ENCODE measurements at regions not wholly inside any gene's neighbourhood (a gene's known extent, or its start where the extent isn't known, plus 50 kb on each side); places are given as distances from the start of the nearest gene placed in this dataset.
"Not testable (repeated sequence)": the region's sequence is repeated elsewhere in the genome, so short reads cannot be mapped to it uniquely, and the experiment has no call there.

- Mint-ChIP-seq H3K4me3 (no peak overlapping the region), H3K4me1 (no peaks in the 10 kb centered on the region), H3K9me3 (no peaks in the 10 kb centered on the region), H3K27ac (no peak overlapping the region), H3K36me3 (no peaks in the 10 kb centered on the region), H3K27me3 (no peaks in the 10 kb centered on the region)
- no peak for ATAC-seq
These were observed 320.6 kb upstream of the BRINP1 start for GRCh38 chr9:119689879-119690278.

DNA sequence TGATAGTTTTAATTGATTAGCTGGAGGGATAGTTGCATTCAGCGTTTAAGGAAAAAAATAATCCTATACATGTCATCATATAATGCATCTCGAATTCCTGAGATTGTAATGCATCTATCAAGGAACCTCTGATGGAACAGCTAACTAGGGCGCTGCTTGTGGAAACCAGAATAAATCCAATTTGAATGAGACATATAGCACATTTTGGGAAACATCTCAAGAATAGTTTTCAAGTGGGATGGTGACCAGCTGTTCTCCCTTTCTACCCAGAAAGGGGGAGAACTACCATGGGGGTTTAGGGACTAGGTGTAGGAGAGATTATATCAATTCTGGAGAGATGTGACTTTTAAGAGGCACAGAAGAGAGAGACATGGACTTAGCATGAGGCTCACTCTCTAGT is 319.3 kb upstream of the BRINP1 start:
- no peaks in the 10 kb centered on the region for H3K27me3 Mint-ChIP-seq
- no peaks in the 10 kb centered on the region for H3K9me3 Mint-ChIP-seq
- no peak overlapping the region for H3K4me3 Mint-ChIP-seq
- no peak overlapping the region for H3K27ac Mint-ChIP-seq
- no peaks in the 10 kb centered on the region for H3K36me3 Mint-ChIP-seq
- ATAC-seq: no peak
- H3K4me1 Mint-ChIP-seq: no peaks in the 10 kb centered on the region

GRCh38 chr9:119677811-119678505 is 308.7 kb upstream of the BRINP1 start:
- Mint-ChIP-seq H3K27me3 (no peaks in the 10 kb centered on the region), H3K4me3 (no peak overlapping the region), H3K9me3 (no peaks in the 10 kb centered on the region), H3K27ac (no peak overlapping the region), H3K36me3 (no peaks in the 10 kb centered on the region), H3K4me1 (no peaks in the 10 kb centered on the region)
- no peak for ATAC-seq

- Mint-ChIP-seq H3K9me3 (no peaks in the 10 kb centered on the region), H3K27ac (no peak overlapping the region), H3K27me3 (no peaks in the 10 kb centered on the region), H3K36me3 (no peaks in the 10 kb centered on the region), H3K4me3 (no peak overlapping the region), H3K4me1 (no peaks in the 10 kb centered on the region)
- ATAC-seq: no peak
These were observed 306.7 kb upstream of the BRINP1 start for GRCh38 chr9:119675951-119676350.

GRCh38 chr9:119672763-119673162 is 303.5 kb upstream of the BRINP1 start:
- not testable (repeated sequence) for H3K4me3 Mint-ChIP-seq, H3K4me1 Mint-ChIP-seq, ATAC-seq, H3K9me3 Mint-ChIP-seq, H3K36me3 Mint-ChIP-seq, H3K27ac Mint-ChIP-seq, H3K27me3 Mint-ChIP-seq

DNA sequence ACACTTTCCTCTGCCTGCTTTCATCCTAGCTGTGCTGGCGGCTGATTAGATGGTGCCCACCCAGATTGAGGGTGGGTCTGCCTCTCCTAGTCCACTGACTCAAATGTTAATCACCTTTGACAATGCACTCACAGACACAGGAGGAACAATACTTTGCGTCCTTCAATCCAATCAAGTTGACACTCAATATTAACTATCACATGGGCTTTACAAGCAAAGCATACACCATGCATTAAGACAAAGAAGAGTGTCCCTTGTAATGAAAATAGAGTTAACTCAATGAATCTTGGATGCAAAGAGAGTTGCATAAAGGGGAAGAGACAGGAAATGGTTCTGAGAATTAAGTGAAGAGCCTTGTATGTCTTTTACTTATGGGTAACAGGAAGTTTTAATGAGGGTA is 298.7 kb upstream of the BRINP1 start:
- Mint-ChIP-seq H3K4me1 (no peaks in the 10 kb centered on the region), H3K27ac (no peak overlapping the region), H3K4me3 (no peak overlapping the region), H3K9me3 (no peaks in the 10 kb centered on the region), H3K27me3 (peaks cover 10% of the 10 kb centered on the region), H3K36me3 (no peaks in the 10 kb centered on the region)
- ATAC-seq: no peak

GRCh38 chr9:119667163-119667562 is 297.9 kb upstream of the BRINP1 start:
- Mint-ChIP-seq H3K4me3 (no peak overlapping the region), H3K36me3 (no peaks in the 10 kb centered on the region), H3K27ac (no peak overlapping the region), H3K4me1 (no peaks in the 10 kb centered on the region), H3K27me3 (peaks cover 10% of the 10 kb centered on the region), H3K9me3 (no peaks in the 10 kb centered on the region)
- no peak for ATAC-seq

DNA sequence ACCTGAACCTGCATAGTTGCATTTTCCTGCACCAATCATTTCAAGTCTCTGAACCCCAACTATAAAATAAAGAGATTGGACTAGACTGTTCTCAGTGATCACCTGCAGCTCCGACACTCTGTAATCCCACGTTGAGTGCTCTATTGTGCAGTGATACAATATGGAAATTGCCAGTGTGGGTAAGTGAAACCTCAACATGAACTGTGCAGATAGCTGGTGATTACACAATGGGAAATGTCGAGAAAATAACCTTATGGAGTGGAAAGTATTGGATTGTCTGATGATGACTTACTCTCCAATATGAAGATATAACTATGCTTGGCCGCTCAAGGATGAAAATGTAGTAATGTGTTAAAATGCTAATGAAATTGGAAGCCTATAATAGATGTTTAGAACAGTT is 293.1 kb upstream of the BRINP1 start:
- Mint-ChIP-seq H3K4me3 (no peak overlapping the region), H3K36me3 (no peaks in the 10 kb centered on the region), H3K27ac (no peak overlapping the region), H3K9me3 (no peaks in the 10 kb centered on the region), H3K27me3 (peaks cover 10% of the 10 kb centered on the region), H3K4me1 (no peaks in the 10 kb centered on the region)
- no peak for ATAC-seq

GRCh38 chr9:119652931-119653330 is 283.7 kb upstream of the BRINP1 start:
- Mint-ChIP-seq H3K27me3 (no peaks in the 10 kb centered on the region), H3K27ac (no peak overlapping the region), H3K4me1 (no peaks in the 10 kb centered on the region), H3K9me3 (no peaks in the 10 kb centered on the region), H3K36me3 (no peaks in the 10 kb centered on the region), H3K4me3 (no peak overlapping the region)
- ATAC-seq: no peak

DNA sequence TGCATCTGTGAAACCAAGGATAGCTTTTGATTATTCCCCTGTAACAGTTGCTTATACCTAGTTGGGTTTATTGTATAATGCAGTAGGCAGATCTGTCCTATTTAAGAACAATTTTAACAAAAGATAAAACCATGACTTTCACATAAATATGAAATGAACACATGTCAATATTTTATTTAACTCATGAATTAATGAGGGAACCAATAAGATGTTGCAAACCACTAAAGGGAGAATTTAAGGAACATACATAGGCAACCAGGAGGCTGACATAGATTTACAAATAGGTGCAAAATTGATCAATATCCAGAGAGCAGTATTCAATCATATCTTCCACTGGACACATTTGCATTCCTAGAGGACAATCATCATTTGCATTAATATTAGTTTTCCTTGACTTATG is 280.0 kb upstream of the BRINP1 start:
- Mint-ChIP-seq H3K9me3 (peaks cover 3% of the 10 kb centered on the region), H3K4me3 (no peak overlapping the region), H3K27ac (no peak overlapping the region), H3K27me3 (peaks cover 20% of the 10 kb centered on the region), H3K4me1 (no peaks in the 10 kb centered on the region), H3K36me3 (no peaks in the 10 kb centered on the region)
- no peak for ATAC-seq

GRCh38 chr9:119639287-119639955 is 270.2 kb upstream of the BRINP1 start:
- no peak overlapping the region for H3K4me3 Mint-ChIP-seq
- no peak overlapping the region for H3K27ac Mint-ChIP-seq
- peaks cover 4% of the 10 kb centered on the region for H3K9me3 Mint-ChIP-seq
- no peaks in the 10 kb centered on the region for H3K4me1 Mint-ChIP-seq
- no peak for ATAC-seq
- no peaks in the 10 kb centered on the region for H3K36me3 Mint-ChIP-seq
- H3K27me3 Mint-ChIP-seq: no peaks in the 10 kb centered on the region

GRCh38 chr9:119634006-119634405 is 264.8 kb upstream of the BRINP1 start:
- ATAC-seq: no peak
- H3K4me3 Mint-ChIP-seq: no peak overlapping the region
- H3K27me3 Mint-ChIP-seq: peaks cover 5% of the 10 kb centered on the region
- no peaks in the 10 kb centered on the region for H3K9me3 Mint-ChIP-seq
- H3K27ac Mint-ChIP-seq: no peak overlapping the region
- no peaks in the 10 kb centered on the region for H3K4me1 Mint-ChIP-seq
- no peaks in the 10 kb centered on the region for H3K36me3 Mint-ChIP-seq

DNA sequence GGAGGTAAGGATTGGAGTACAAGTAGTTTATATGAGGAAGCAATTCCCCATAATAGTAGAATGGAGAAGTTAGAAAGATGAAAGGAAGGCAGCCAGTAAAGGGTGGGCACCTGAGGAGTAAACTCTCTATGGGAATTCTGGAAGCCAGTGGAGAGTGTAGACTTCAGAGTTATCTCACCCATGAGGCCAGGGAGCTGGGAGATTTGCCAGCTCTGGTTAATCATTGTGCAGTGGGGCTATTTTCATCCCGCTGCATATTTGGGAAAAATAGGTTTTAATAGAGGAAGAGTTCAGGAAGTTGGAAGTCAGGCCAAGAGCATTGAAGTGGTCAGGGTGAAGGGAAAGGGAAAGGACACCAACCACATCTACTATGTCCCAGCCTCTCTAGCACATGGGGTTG is 242.3 kb upstream of the BRINP1 start:
- Mint-ChIP-seq H3K4me1 (no peaks in the 10 kb centered on the region), H3K27me3 (no peaks in the 10 kb centered on the region), H3K9me3 (peaks cover 8% of the 10 kb centered on the region), H3K36me3 (no peaks in the 10 kb centered on the region), H3K27ac (no peak overlapping the region), H3K4me3 (no peak overlapping the region)
- no peak for ATAC-seq

DNA sequence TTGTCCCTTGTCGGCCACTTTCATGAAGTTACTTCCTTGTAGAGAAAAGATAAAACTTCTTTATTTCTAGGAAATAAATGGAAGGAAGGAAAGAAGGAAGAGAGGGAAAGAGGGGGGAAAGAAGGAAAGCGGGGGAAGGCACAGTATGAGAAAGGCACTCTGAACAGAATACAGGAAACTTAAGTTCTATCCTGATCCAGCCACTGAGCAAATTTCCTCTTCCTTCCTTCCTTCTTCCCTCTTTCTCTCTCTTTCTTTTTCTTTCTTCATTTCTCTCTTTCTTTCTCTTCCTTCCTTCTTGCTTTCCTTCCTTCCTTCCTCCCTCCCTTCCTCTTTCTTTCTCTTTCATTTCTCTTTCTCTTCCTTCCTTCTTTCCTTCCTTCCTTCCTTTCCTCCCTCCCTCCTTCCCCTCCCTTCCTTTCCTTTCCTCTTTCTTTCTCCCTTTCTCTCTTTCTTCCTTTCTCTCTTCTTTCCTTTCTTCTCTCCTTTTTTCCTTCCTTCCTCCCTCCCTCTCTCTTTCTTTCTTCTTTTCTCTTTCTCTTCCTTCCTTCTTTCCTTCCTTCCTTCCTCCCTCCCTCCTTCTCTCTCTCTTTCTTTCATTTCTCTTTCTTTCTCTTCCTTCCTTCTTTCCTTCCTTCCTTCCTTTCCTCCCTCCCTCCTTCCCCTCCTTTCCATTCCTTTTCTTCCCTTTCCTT is 240.2 kb upstream of the BRINP1 start:
- Mint-ChIP-seq H3K27me3 (no peaks in the 10 kb centered on the region), H3K4me3 (no peak overlapping the region), H3K9me3 (peaks cover 8% of the 10 kb centered on the region), H3K36me3 (no peaks in the 10 kb centered on the region), H3K4me1 (no peaks in the 10 kb centered on the region), H3K27ac (no peak overlapping the region)
- ATAC-seq: no peak

DNA sequence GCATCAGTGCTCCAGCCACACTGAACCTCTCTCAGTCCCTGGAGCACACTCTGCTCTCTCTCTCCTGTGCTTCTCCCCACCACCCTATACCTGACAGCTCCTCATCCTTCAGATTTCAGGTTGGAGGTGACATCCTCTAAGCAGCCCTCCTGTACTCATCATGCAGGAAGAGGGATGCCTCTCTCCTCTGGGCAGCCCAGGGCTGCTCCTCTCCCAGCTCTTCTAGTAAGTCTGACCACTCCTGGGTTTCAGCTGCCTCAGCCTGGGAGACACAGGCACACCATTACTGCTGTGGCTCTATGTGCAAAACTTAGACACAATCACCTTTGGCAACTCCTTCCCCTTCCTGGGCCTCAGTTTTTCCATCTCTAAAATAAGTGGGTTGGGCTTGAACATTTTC is 232.4 kb upstream of the BRINP1 start:
- Mint-ChIP-seq H3K36me3 (no peaks in the 10 kb centered on the region), H3K27me3 (no peaks in the 10 kb centered on the region), H3K4me3 (no peak overlapping the region), H3K9me3 (no peaks in the 10 kb centered on the region), H3K27ac (no peak overlapping the region), H3K4me1 (no peaks in the 10 kb centered on the region)
- peak; percentile 35 for ATAC-seq

GRCh38 chr9:119597499-119597898 is 228.3 kb upstream of the BRINP1 start:
- Mint-ChIP-seq H3K4me3 (no peak overlapping the region), H3K4me1 (no peaks in the 10 kb centered on the region), H3K27me3 (no peaks in the 10 kb centered on the region), H3K27ac (no peak overlapping the region), H3K36me3 (no peaks in the 10 kb centered on the region), H3K9me3 (no peaks in the 10 kb centered on the region)
- ATAC-seq: no peak

All from stimulated activated memory B cell treated with anti-CD40 and anti-IgM and Interleukin-4, amounts not matched to agents 10 μg/mL and 1 μg/mL and 100 μg/mL, for 72 hours (primary cell).